Activated B cell treated with CpG ODN at 0.5 μM for 24 hours (primary cell): ENCODE measurements at regions not wholly inside any gene's neighbourhood (a gene's known extent, or its start where the extent isn't known, plus 50 kb on each side); places are given as distances from the start of the nearest gene placed in this dataset.

Source experiments
- ATAC-seq: fragments of 200-7000 bp; cut with Tn5 transposase; one replicate; pipeline ENCODE4 v1.10.0; 2021; ENCODE audit warnings: low read depth, mild to moderate bottlenecking, moderate library complexity
- CTCF ChIA-PET: fragments of 350-600 bp; sonication (Branson Sonifier 250); formaldehyde crosslinking; loops from one replicate; lab custom pipeline; 2021; ENCODE audit warnings: antibody characterized with exemption; lab: Charles Lee
- POLR2A ChIA-PET: fragments of 350-600 bp; sonication (Branson Sonifier 250); formaldehyde crosslinking; loops from one replicate; lab custom pipeline; 2021; ENCODE audit warnings: antibody characterized with exemption; lab: Charles Lee
- DNase-seq: peaks from one replicate; pipeline ENCODE4 v3.0.0; 2022
- H3K27ac Mint-ChIP-seq: one replicate; pipeline ENCODE4 v1.8.0; 2020; ENCODE audit warnings: mixed read lengths
- H3K27me3 Mint-ChIP-seq: one replicate; pipeline ENCODE4 v1.8.0; 2021; ENCODE audit warnings: mixed read lengths
- H3K36me3 Mint-ChIP-seq: one replicate; pipeline ENCODE4 v1.8.0; 2021; ENCODE audit warnings: low read depth, mixed read lengths
- H3K4me1 Mint-ChIP-seq: one replicate; pipeline ENCODE4 v1.8.0; 2021; ENCODE audit warnings: mixed read lengths
- H3K4me3 Mint-ChIP-seq: one replicate; pipeline ENCODE4 v1.8.0; 2020; ENCODE audit warnings: mild to moderate bottlenecking, mixed read lengths
- H3K9me3 Mint-ChIP-seq: one replicate; pipeline ENCODE4 v1.8.0; 2020; ENCODE audit warnings: mixed read lengths
- CTCF ChIP-seq: fragments of 200-600 bp; IDR thresholded peaks from one replicate; pipeline ENCODE4 v1.8.0; 2022; ENCODE audit warnings: antibody characterized with exemption, mild to moderate bottlenecking
- intact Hi-C: fragments of 100-400 bp; cut with micrococcal nuclease; formaldehyde crosslinking; loops from one replicate; pipeline ENCODE4 v1.15.1; 2024

GRCh38 chr16:65981057-65981456 lies 385.4 kb upstream of the CDH5 start:
- DNase-seq (no peak), ATAC-seq (no peak)
- ChIA-PET POLR2A (no interaction called here), CTCF (no interaction called here)
- H3K4me3 Mint-ChIP-seq, result no peak overlapping the region
- TF ChIP-seq CTCF, result no peak
- intact Hi-C loops, result no loop called here
- H3K36me3 Mint-ChIP-seq, result no peaks in the 10 kb centered on the region
- peaks cover 3% of the 10 kb centered on the region for H3K9me3 Mint-ChIP-seq
- H3K27me3 Mint-ChIP-seq, result peaks cover 3% of the 10 kb centered on the region
- H3K4me1 Mint-ChIP-seq, result no peaks in the 10 kb centered on the region
- no peak overlapping the region for H3K27ac Mint-ChIP-seq

DNA sequence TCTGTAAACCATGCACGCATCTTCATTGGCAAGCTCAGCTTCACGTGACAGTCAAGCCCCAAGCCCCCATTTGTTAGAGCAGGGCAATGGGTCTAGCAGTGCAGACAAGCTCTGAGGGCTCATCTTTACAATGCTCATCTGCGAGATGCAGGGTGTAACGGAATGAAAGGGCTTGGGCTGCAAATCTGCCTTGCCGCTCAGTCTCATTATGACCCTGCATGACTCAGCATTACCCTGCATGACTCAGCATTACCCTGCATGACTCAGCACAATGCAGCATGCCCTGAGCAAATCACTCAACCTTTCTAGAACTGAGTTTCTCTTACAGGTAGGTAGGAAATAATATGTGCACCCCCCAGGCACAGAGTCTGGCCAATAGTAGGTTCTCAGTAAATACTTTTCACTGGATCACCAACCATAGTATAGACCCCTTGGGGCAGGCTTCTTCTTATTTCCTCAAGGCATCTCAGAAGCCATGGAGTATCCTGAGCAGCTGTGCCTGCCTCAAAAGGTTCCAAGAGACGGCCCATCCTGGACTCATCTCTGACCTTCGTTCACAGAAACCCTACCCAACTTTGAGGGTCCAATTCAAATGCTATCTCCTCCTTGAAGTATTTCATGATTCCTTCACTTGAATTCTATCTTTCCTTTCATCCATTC lies 391.3 kb upstream of the CDH5 start:
- DNase-seq (no peak), ATAC-seq (no peak)
- H3K4me3 Mint-ChIP-seq, result no peak overlapping the region
- H3K4me1 Mint-ChIP-seq, result no peaks in the 10 kb centered on the region
- no peaks in the 10 kb centered on the region for H3K27me3 Mint-ChIP-seq
- no peaks in the 10 kb centered on the region for H3K36me3 Mint-ChIP-seq
- no peak overlapping the region for H3K27ac Mint-ChIP-seq
- ChIA-PET POLR2A (no interaction called here), CTCF (no interaction called here)
- intact Hi-C loops, result no loop called here
- H3K9me3 Mint-ChIP-seq, result peaks cover 16% of the 10 kb centered on the region
- no peak for TF ChIP-seq CTCF

DNA sequence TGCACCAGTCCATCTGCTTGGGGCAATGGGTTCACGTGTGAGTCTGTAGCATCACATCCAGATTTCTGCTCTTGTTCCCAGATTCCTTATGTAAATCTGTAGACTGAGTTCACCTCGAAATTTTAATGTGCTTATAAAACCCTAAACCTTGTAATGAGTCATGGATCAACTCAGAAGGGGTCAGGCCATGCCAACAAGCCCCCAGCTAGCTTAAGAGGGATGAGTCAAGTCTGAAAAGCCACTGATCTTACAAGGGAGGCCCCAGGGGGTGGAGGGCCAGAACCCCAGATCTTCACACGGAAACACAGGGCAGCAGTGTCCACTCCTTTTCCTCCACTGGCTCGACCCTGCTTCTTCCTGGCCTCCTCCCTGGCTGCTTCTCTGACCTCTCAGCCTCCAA lies 399.1 kb upstream of the CDH5 start:
- Mint-ChIP-seq H3K4me3 (no peak overlapping the region), H3K4me1 (no peaks in the 10 kb centered on the region), H3K36me3 (no peaks in the 10 kb centered on the region), H3K27ac (no peak overlapping the region), H3K27me3 (peaks cover 2% of the 10 kb centered on the region), H3K9me3 (peaks cover 10% of the 10 kb centered on the region)
- DNase-seq (no peak), ATAC-seq (no peak)
- POLR2A ChIA-PET, result no interaction called here
- CTCF ChIA-PET, result no interaction called here
- intact Hi-C loops, result no loop called here
- TF ChIP-seq CTCF, result no peak

DNA sequence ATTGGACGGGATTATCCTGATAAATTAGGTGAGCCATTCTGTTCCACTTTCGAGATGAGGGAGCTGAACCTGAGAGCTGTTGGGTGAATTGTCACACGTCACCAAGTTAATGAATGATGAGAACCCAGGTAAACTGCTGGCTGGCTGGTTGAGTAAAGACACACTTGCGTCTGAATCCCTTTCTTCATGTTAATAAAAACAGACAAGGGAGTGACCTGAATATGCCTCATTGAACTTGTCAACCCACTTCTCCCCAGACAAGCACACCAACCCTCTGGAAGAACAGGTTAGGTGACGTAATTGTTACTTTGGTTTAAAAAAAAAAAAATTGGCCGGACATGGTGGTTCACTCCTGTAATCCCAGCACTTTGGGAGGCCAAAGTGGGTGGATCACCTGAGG lies 400.9 kb upstream of the CDH5 start:
- Mint-ChIP-seq H3K9me3 (no peaks in the 10 kb centered on the region), H3K27me3 (peaks cover 2% of the 10 kb centered on the region), H3K4me3 (no peak overlapping the region), H3K36me3 (no peaks in the 10 kb centered on the region), H3K27ac (no peak overlapping the region), H3K4me1 (no peaks in the 10 kb centered on the region)
- ChIA-PET POLR2A (no interaction called here), CTCF (no interaction called here)
- no peak for DNase-seq
- TF ChIP-seq CTCF, result no peak
- ATAC-seq, result no peak
- intact Hi-C loops, result no loop called here

GRCh38 chr16:65964752-65965151 lies 401.7 kb upstream of the CDH5 start:
- CTCF ChIA-PET, result no interaction called here
- no peaks in the 10 kb centered on the region for H3K36me3 Mint-ChIP-seq

More at GRCh38 chr16:65964752-65965151, 401.7 kb upstream of the CDH5 start:
- intact Hi-C loops, result no loop called here
- H3K4me1 Mint-ChIP-seq, result no peaks in the 10 kb centered on the region
- no peak for TF ChIP-seq CTCF
- peaks cover 2% of the 10 kb centered on the region for H3K27me3 Mint-ChIP-seq
- POLR2A ChIA-PET, result no interaction called here
- DNase-seq (no peak), ATAC-seq (no peak)
- no peak overlapping the region for H3K4me3 Mint-ChIP-seq
- H3K27ac Mint-ChIP-seq, result no peak overlapping the region
- no peaks in the 10 kb centered on the region for H3K9me3 Mint-ChIP-seq
